Natural killer cell (primary cell): ENCODE measurements at regions not wholly inside any gene's neighbourhood (a gene's known extent, or its start where the extent isn't known, plus 50 kb on each side); places are given as distances from the start of the nearest gene placed in this dataset.
"Not testable (repeated sequence)": the region's sequence is repeated elsewhere in the genome, so short reads cannot be mapped to it uniquely, and the experiment has no call there.

ENCODE experiments used
- ATAC-seq, 3 donors: fragments of 150-1000 bp in 2 of 3; fragments of 200-7000 bp in 1 of 3; cut with Tn5 transposase; 1 replicate in 1 of 3; 2 replicates in 2 of 3; pipeline ENCODE4 v1.10.0; 2021; ENCODE audit warnings: mild to moderate bottlenecking in 2 of 3, moderate library complexity in 2 of 3
- DNase-seq, 2 donors: peaks; one replicate each; pipeline versions ENCODE4 v3.0.0 to v3.0.0-alpha.2; 2013 to 2021; ENCODE audit warnings: mixed read lengths in 1 of 2
- H3K27ac ChIP-seq: one replicate; pipeline ENCODE4 v1.5.1; 2013; ENCODE audit warnings: mild to moderate bottlenecking, low read length
- H3K27me3 ChIP-seq: one replicate; pipeline ENCODE4 v1.6.1; 2013; ENCODE audit warnings: low read length; ENCODE audit not compliant: control insufficient read depth, insufficient read depth
- H3K36me3 ChIP-seq: one replicate; pipeline ENCODE4 v1.6.1; 2013; ENCODE audit warnings: low read length; ENCODE audit not compliant: control insufficient read depth, insufficient read depth
- H3K4me1 ChIP-seq: one replicate; pipeline ENCODE4 v1.6.1; 2013; ENCODE audit warnings: low read length; ENCODE audit not compliant: control insufficient read depth, insufficient read depth
- H3K4me3 ChIP-seq: one replicate; pipeline ENCODE4 v1.5.1; 2013; ENCODE audit warnings: low read length
- H3K9me3 ChIP-seq: one replicate; pipeline ENCODE4 v1.6.1; 2013; ENCODE audit warnings: low read length; ENCODE audit not compliant: control insufficient read depth, insufficient read depth
- H3K27ac Mint-ChIP-seq, 2 donors: one replicate each; pipeline ENCODE4 v1.8.0; 2022; ENCODE audit warnings: mild to moderate bottlenecking in 2 of 2, mixed read lengths in 2 of 2, moderate library complexity in 1 of 2
- H3K27me3 Mint-ChIP-seq, 2 donors: one replicate each; pipeline ENCODE4 v1.8.0; 2022; ENCODE audit warnings: low read depth in 2 of 2, mixed read lengths in 2 of 2
- H3K36me3 Mint-ChIP-seq: one replicate; pipeline ENCODE4 v1.8.0; 2022; ENCODE audit warnings: mixed read lengths
- H3K4me1 Mint-ChIP-seq, 2 donors: one replicate each; pipeline ENCODE4 v1.8.0; 2022; ENCODE audit warnings: mixed read lengths in 2 of 2
- H3K4me3 Mint-ChIP-seq: one replicate; pipeline ENCODE4 v1.8.0; 2022; ENCODE audit warnings: mild to moderate bottlenecking, moderate library complexity, mixed read lengths
- H3K9me3 Mint-ChIP-seq, 2 donors: one replicate each; pipeline ENCODE4 v1.8.0; 2022; ENCODE audit warnings: mixed read lengths in 2 of 2
- WGBS: methylation state at CpG from one replicate; pipeline ENCODE4 v1.1.7; 2013; ENCODE audit warnings: missing lambda C conversion rate; ENCODE audit not compliant: insufficient coverage; 5-methylcytosine and 5-hydroxymethylcytosine counted together
- intact Hi-C: fragments of 100-400 bp; cut with micrococcal nuclease; formaldehyde crosslinking; loops from one replicate; pipeline ENCODE4 v1.14.2; 2022
- TF ChIP-seq, protein P1 (sequence below): fragments of 200-600 bp; IDR thresholded peaks from one replicate; pipeline ENCODE4 v1.8.0; 2022; ENCODE audit warnings: antibody characterized with exemption

DNA sequence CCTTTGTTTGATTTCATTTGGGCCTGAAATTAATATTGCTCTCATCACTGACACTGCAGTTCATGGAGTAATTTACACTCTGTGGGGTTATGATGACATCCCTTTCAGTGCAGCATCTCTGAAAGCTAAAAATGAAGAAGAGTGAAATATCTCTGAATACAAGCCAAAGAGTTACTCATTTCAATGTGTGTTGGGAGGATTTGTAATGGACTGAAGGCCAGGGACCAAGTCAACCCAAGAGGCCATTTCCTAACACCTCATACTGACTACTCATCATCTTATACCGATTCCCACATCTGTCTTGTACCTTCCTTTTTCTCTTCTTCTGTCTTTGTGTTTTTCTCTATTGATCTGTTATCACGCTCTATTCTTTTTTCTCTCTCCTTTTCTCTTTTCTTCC is 374.4 kb upstream of the FRG1 start:
- H3K4me1 Mint-ChIP-seq, intact Hi-C loops, H3K27ac Mint-ChIP-seq: not testable (repeated sequence)

DNA sequence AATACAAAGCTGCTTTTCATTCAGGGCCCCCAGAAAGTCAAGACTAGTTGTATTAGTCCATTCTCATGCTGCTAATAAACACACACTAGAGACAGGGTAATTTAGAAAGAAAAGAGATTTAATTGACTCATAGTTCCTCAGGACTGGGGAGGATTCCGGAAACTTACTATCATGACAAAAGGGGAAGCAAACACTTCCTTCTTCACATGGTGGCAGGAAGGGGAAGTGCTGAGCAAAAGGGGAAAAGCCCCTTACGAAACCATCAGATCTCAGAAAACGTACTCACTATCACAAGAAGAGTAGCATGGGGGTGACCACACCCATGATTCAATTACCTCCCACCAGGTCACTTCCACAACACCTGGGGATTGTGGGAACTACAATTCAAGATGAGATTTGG is 373.8 kb upstream of the FRG1 start:
- H3K36me3 Mint-ChIP-seq, H3K27me3 Mint-ChIP-seq, H3K4me3 ChIP-seq, H3K27ac ChIP-seq, H3K9me3 ChIP-seq, H3K36me3 ChIP-seq, intact Hi-C loops, H3K27ac Mint-ChIP-seq, H3K4me1 Mint-ChIP-seq, H3K4me1 ChIP-seq, DNase-seq, H3K27me3 ChIP-seq, H3K4me3 Mint-ChIP-seq: not testable (repeated sequence)
- 0% methylated on average over 1 of the region's 3 CpGs for WGBS
- ATAC-seq = peak in 2 of 3 donors; percentile 12 to 72
- H3K9me3 Mint-ChIP-seq = peaks cover 4 to 14% of the 10 kb centered on the region in 2 donors

More for the DNA sequence above, 374.4 kb upstream of the FRG1 start:
- not testable (repeated sequence) for ATAC-seq, H3K4me3 Mint-ChIP-seq, H3K27me3 ChIP-seq, H3K36me3 Mint-ChIP-seq, H3K9me3 ChIP-seq, DNase-seq, H3K4me1 ChIP-seq, H3K36me3 ChIP-seq, H3K27me3 Mint-ChIP-seq, H3K27ac ChIP-seq, H3K4me3 ChIP-seq
- WGBS = 93% methylated on average over 2 of the region's 2 CpGs
- peaks cover 4 to 14% of the 10 kb centered on the region in 2 donors for H3K9me3 Mint-ChIP-seq

DNA sequence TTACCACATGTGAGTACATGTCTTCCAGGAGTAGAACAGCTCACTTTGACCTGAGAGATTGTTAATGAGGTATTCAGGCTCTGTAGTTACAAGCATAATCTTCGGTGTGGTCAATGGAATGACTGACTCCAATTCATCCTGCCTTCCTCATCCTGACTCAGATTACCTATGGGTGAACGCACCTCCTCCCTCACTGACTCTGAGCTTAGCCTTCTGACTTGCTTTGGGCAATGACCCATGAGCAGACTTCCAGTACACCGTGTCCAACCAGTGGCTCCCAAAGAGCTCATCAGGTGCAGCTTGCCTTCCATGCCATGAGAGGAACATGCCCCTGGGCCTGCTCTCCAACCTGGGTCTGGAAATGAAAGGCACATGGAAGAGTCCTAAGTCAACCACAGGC is 361.0 kb upstream of the FRG1 start:
- H3K4me3 Mint-ChIP-seq, H3K27ac ChIP-seq, DNase-seq, H3K27ac Mint-ChIP-seq, ATAC-seq, intact Hi-C loops, H3K9me3 ChIP-seq, H3K27me3 ChIP-seq, H3K27me3 Mint-ChIP-seq, H3K36me3 Mint-ChIP-seq, H3K4me1 Mint-ChIP-seq, H3K4me3 ChIP-seq, H3K36me3 ChIP-seq, H3K4me1 ChIP-seq: not testable (repeated sequence)
- peaks cover 4 to 15% of the 10 kb centered on the region in 2 donors for H3K9me3 Mint-ChIP-seq
- 97% methylated on average over 2 of the region's 3 CpGs for WGBS

DNA sequence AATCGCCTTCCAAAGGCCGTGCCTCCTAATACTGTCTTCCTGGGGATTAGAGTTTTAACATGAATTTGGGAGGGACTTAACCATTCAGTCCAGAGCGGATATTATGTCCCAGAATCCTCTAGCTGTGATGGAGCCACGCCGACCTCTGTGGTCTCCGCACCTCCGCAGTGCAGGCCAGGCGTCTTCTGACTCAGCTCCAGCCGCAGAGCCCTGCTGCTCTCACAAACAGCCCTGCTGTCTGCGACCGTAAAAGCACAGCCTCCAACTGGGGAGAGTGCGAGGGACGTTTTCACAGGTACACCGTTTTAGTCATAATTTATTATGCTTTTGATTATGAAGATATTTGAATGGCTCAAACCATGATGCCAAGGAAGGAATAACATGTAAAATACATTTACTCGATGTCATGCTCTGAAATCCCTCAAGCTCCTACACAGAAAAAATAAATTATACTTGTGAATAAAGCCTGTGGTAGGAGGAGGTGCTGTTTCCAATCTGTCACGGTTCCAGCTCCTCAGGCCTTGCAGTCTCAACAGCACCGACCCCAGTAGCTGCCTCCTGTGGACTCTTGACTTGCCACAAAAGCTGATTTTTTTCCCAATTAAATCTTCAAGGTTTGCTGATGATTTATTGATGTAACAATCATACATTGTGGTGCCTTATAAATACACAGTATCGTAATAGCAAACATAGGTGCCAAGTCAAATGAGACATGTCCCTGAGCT is 353.6 kb upstream of the FRG1 start:
- H3K27ac ChIP-seq, H3K27me3 Mint-ChIP-seq, H3K36me3 Mint-ChIP-seq, H3K36me3 ChIP-seq, H3K4me1 ChIP-seq, H3K4me3 Mint-ChIP-seq, H3K4me1 Mint-ChIP-seq, intact Hi-C loops, H3K4me3 ChIP-seq, H3K27me3 ChIP-seq, DNase-seq, H3K9me3 ChIP-seq, ATAC-seq, H3K27ac Mint-ChIP-seq: not testable (repeated sequence)
- H3K9me3 Mint-ChIP-seq = peaks cover 11 to 13% of the 10 kb centered on the region in 2 donors
- 87% methylated on average over 17 of the region's 18 CpGs for WGBS

DNA sequence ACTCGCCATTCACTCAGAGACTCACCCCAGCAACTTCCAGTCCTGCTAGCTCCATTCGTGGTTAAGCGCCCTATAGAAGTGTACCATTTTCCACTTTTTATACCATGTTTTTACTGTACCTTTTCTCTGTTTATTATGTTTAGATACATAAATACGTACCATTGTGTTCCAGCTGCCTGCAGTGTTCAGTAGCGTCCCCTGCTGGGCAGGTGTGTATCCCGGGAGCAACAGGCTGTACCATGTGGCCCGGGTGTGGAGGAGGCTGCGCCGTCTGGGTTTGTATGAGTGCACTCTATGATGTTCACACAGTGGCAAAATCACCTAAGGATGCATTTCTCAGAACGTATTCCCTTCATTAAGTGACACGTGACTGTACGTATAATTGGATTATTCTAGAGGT is 351.5 kb upstream of the FRG1 start:
- H3K27me3 ChIP-seq, H3K36me3 Mint-ChIP-seq, DNase-seq, H3K27ac Mint-ChIP-seq, H3K36me3 ChIP-seq, H3K27ac ChIP-seq, H3K9me3 ChIP-seq, H3K4me3 Mint-ChIP-seq, H3K27me3 Mint-ChIP-seq, ATAC-seq, H3K4me3 ChIP-seq, H3K4me1 ChIP-seq, intact Hi-C loops, H3K4me1 Mint-ChIP-seq: not testable (repeated sequence)
- WGBS = 91% methylated on average over 8 of the region's 12 CpGs
- peaks cover 7 to 11% of the 10 kb centered on the region in 2 donors for H3K9me3 Mint-ChIP-seq

DNA sequence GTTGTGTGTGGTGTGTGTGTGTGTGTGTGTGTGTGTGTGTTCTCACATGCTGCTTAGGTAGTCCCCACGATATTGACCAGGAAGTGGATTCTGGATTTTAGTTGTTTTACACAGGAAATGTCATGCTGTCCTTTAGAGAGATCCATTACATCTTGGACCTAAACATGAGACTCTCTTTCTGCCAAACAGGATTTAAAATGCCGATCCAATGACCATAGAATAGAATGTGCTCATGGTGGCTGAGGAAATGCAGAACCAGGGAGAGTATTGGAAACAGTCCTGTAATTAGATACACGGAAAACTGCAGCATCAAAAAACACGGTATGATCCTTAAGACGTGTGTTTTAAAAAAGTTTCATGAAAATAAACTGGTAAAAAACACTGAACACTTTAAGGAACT is 347.8 kb upstream of the FRG1 start:
- intact Hi-C loops = no loop called here
- TF ChIP-seq, protein P1, sequence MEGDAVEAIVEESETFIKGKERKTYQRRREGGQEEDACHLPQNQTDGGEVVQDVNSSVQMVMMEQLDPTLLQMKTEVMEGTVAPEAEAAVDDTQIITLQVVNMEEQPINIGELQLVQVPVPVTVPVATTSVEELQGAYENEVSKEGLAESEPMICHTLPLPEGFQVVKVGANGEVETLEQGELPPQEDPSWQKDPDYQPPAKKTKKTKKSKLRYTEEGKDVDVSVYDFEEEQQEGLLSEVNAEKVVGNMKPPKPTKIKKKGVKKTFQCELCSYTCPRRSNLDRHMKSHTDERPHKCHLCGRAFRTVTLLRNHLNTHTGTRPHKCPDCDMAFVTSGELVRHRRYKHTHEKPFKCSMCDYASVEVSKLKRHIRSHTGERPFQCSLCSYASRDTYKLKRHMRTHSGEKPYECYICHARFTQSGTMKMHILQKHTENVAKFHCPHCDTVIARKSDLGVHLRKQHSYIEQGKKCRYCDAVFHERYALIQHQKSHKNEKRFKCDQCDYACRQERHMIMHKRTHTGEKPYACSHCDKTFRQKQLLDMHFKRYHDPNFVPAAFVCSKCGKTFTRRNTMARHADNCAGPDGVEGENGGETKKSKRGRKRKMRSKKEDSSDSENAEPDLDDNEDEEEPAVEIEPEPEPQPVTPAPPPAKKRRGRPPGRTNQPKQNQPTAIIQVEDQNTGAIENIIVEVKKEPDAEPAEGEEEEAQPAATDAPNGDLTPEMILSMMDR = no peak
- Histone ChIP-seq H3K27ac (no peak overlapping the region), H3K36me3 (no peaks in the 10 kb centered on the region), H3K27me3 (no peaks in the 10 kb centered on the region), H3K4me3 (no peak overlapping the region), H3K4me1 (no peaks in the 10 kb centered on the region), H3K9me3 (no peaks in the 10 kb centered on the region)
- H3K27ac Mint-ChIP-seq = no peak overlapping the region
- H3K27me3 Mint-ChIP-seq = no peaks in the 10 kb centered on the region
- no peak overlapping the region for H3K4me3 Mint-ChIP-seq
- H3K9me3 Mint-ChIP-seq = peaks cover 5 to 8% of the 10 kb centered on the region in 2 donors
- H3K36me3 Mint-ChIP-seq = no peaks in the 10 kb centered on the region
- no peak for ATAC-seq
- no peak for DNase-seq
- WGBS = 93% methylated on average over 5 of the region's 5 CpGs
- H3K4me1 Mint-ChIP-seq = no peaks in the 10 kb centered on the region
